ENCODE measurements at regions not wholly inside any gene's neighbourhood (a gene's known extent, or its start where the extent isn't known, plus 50 kb on each side); places are given as distances from the start of the nearest gene placed in this dataset.

DNA sequence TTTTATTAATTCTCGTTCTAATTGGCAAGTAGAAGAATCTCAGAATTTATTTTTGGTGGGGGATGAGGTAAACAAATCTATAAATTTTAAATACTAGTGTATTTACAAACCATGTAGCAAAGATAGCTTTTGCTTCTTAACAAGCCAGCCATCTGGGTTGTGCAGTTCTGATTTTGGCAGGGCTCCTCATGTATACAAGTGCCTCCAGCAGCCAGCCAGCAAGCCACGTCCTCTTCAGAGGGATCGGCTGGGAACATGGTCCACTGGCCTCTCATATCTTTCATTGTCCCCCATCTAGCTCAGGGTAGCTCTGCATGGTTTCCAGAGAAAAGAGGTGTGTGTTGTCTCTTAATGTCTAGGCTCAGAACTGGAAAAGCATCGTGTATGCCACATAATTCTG, 659.1 kb downstream of the MRPL39 start:
- Histone ChIP-seq H3K9me3 (no peaks in the 10 kb centered on the region), H3K36me3 (no peaks in the 10 kb centered on the region), H3K27ac (no peak overlapping the region), H3K4me1 (no peaks in the 10 kb centered on the region), H3K4me3 (no peak overlapping the region), H3K27me3 (no peaks in the 10 kb centered on the region)
- no peak for ATAC-seq
- TF ChIP-seq POLR2AphosphoS5 (IDR thresholded peaks at IDR 0.05), result no peak
- TF ChIP-seq, protein P1, sequence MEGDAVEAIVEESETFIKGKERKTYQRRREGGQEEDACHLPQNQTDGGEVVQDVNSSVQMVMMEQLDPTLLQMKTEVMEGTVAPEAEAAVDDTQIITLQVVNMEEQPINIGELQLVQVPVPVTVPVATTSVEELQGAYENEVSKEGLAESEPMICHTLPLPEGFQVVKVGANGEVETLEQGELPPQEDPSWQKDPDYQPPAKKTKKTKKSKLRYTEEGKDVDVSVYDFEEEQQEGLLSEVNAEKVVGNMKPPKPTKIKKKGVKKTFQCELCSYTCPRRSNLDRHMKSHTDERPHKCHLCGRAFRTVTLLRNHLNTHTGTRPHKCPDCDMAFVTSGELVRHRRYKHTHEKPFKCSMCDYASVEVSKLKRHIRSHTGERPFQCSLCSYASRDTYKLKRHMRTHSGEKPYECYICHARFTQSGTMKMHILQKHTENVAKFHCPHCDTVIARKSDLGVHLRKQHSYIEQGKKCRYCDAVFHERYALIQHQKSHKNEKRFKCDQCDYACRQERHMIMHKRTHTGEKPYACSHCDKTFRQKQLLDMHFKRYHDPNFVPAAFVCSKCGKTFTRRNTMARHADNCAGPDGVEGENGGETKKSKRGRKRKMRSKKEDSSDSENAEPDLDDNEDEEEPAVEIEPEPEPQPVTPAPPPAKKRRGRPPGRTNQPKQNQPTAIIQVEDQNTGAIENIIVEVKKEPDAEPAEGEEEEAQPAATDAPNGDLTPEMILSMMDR (IDR thresholded peaks at IDR 0.05), result no peak
- no peak for TF ChIP-seq POLR2A (IDR thresholded peaks at IDR 0.05)
- TF ChIP-seq EP300 (IDR thresholded peaks at IDR 0.05), result no peak
- WGBS, 2 donors (ENCODE audit: low coverage in 1 of 2), result 32 to 62% methylated on average over 4 of the region's 4 CpGs

DNA sequence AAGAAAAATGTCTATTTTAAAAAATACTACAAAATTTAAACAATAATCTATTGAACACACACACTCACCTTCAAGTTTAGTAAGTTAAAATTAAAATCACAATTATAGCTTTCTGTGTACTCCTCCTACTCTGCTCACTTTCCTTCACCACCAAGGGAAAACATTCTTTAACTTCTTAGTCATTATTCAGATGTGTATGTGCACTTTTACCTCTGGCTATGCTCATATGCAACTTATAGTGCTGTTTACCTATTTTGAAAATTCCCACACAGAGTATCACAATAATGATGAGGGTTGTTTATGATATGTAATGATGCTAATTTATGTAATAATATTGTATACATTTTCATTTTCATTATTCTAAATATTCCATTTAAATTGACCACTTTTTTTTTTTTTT, 661.4 kb downstream of the MRPL39 start:
- Histone ChIP-seq H3K9me3 (no peaks in the 10 kb centered on the region), H3K36me3 (no peaks in the 10 kb centered on the region), H3K4me1 (peaks cover 0 to 6% (median 0%) of the 10 kb centered on the region in 3 donors), H3K27me3 (no peaks in the 10 kb centered on the region), H3K27ac (no peak overlapping the region), H3K4me3 (no peak overlapping the region)
- TF ChIP-seq, protein P1 (IDR thresholded peaks at IDR 0.05), result no peak
- TF ChIP-seq POLR2AphosphoS5 (IDR thresholded peaks at IDR 0.05) (no peak), EP300 (IDR thresholded peaks at IDR 0.05) (no peak), POLR2A (IDR thresholded peaks at IDR 0.05) (no peak)
- ATAC-seq, result no peak

DNA sequence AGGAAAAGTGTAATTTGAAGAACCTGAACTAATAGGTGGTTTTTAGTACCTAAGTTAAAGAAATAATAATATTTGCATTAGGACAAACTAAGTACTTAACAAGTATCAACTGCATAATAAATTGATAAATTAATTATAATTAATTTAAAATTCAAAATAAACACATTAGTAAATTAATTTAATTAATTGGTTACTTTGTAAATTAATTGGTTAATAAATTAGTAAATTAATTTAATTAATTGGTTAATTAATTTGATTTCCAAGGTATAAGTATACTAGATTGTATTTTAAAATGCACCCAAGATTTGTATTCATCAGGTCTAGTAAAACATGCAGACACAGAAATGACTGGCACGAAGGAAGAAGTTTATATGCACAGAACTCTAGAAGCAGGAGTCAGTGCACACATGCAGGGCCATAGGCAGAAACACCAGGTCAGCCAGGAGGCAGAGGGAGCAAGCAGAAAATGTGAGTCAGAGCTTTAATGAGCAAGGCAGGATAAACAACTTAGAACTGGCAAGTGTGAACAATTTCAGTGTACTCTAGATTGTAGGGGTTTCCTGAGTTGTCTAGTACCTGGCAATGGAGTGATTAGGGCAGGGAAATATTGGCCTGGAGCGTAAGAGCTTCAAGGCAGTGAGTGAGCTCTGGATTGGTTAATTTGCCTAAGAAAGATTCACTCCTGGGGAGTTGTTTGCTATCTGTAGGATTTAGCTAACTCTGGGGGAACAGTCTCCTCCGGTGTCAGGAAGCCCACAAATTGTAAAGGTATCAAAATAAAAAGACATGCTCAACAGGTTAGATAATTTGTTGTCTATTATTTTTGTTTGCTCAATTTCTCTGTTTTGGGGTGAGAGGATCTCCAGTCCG, 665.7 kb downstream of the MRPL39 start:
- H3K4me1 ChIP-seq, result peaks cover 0 to 21% (median 0%) of the 10 kb centered on the region in 3 donors
- no peak overlapping the region for H3K27ac ChIP-seq
- no peaks in the 10 kb centered on the region for H3K27me3 ChIP-seq
- TF ChIP-seq POLR2AphosphoS5 (IDR thresholded peaks at IDR 0.05) (peak; percentile 34), EP300 (IDR thresholded peaks at IDR 0.05) (no peak)
- ATAC-seq, result no peak
- H3K4me3 ChIP-seq, result no peak overlapping the region
- WGBS, 2 donors (ENCODE audit: low coverage in 1 of 2), result 51 to 55% methylated on average over 4 of the region's 4 CpGs
- no peaks in the 10 kb centered on the region for H3K36me3 ChIP-seq
- no peaks in the 10 kb centered on the region for H3K9me3 ChIP-seq

DNA sequence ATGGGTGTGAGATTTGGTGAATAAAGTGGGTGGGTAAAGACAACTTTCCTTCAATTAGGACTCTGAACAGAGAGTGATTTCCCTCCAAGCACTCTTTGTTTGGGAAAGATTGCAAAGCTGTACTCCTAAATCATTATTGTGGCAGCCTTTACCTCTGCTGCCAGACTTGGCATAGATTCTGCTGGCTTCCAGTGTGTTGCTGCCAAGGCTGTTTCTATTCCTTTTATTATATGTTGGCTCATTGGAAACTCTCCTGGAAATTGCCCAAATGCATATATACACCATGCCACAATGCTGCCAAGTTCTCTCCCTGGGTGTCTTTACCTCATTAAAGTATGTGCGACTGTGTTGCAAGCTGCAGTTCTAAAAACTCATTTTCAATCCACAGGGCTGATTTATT, 668.0 kb downstream of the MRPL39 start:
- 33% methylated on average over 1 of the region's 1 CpG for WGBS, 2 donors (ENCODE audit: low coverage in 1 of 2)
- Histone ChIP-seq H3K4me3 (no peak overlapping the region), H3K27ac (no peak overlapping the region), H3K27me3 (no peaks in the 10 kb centered on the region), H3K4me1 (peaks cover 0 to 21% (median 0%) of the 10 kb centered on the region in 3 donors), H3K36me3 (no peaks in the 10 kb centered on the region), H3K9me3 (no peaks in the 10 kb centered on the region)
- no peak for ATAC-seq
- TF ChIP-seq, protein P1 (IDR thresholded peaks at IDR 0.05), result no peak
- TF ChIP-seq POLR2AphosphoS5 (IDR thresholded peaks at IDR 0.05), result no peak
- TF ChIP-seq POLR2A (IDR thresholded peaks at IDR 0.05), result no peak
- no peak for TF ChIP-seq EP300 (IDR thresholded peaks at IDR 0.05)

DNA sequence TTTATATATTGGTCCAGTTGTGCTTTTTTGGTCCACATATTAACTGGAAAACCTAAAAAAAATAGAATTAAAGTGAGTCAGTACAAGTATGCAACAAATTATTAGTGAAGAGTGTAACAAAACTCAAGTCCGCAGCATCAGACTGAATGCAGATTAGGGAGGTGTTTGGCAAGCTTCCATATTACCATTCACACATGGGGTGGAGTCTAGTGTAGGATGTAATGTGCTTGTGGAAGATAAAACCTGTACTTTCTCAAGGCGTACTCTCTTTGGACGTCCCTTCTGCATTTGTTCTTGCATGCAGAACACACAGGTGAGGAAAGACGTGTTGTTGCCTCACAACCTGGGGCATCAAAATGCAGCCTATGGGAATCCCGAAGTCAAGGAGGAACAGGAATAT, 668.7 kb downstream of the MRPL39 start:
- no peaks in the 10 kb centered on the region for H3K9me3 ChIP-seq
- H3K4me3 ChIP-seq, result no peak overlapping the region
- H3K36me3 ChIP-seq, result no peaks in the 10 kb centered on the region
- TF ChIP-seq POLR2A (IDR thresholded peaks at IDR 0.05), result no peak
- no peak for TF ChIP-seq POLR2AphosphoS5 (IDR thresholded peaks at IDR 0.05)
- TF ChIP-seq EP300 (IDR thresholded peaks at IDR 0.05), result no peak
- TF ChIP-seq, protein P1 (IDR thresholded peaks at IDR 0.05), result no peak
- H3K4me1 ChIP-seq, result peaks cover 0 to 21% (median 0%) of the 10 kb centered on the region in 3 donors
- 73 to 76% methylated on average over 4 to 5 of the region's 5 CpGs for WGBS, 2 donors (ENCODE audit: low coverage in 1 of 2)
- H3K27me3 ChIP-seq, result no peaks in the 10 kb centered on the region
- no peak overlapping the region for H3K27ac ChIP-seq
- ATAC-seq, result no peak
